GM23248 (cell line): ENCODE measurements at regions not wholly inside any gene's neighbourhood (a gene's known extent, or its start where the extent isn't known, plus 50 kb on each side); places are given as distances from the start of the nearest gene placed in this dataset.

Experiments used
- EZH2 ChIP-seq: fragments of 200-600 bp; sonication (generic); IDR thresholded peaks from 2 replicates; pipeline ENCODE4 v1.6.1; 2018; ENCODE audit warnings: antibody characterized with exemption, mild to moderate bottlenecking; ENCODE audit not compliant: insufficient read depth, poor library complexity, severe bottlenecking
- EZH2phosphoT487 ChIP-seq: fragments of 200-600 bp; sonication (generic); IDR thresholded peaks from 2 replicates; pipeline ENCODE4 v1.6.1; 2018; ENCODE audit warnings: antibody characterized with exemption, moderate library complexity, mild to moderate bottlenecking, low read depth; ENCODE audit not compliant: insufficient read depth

DNA sequence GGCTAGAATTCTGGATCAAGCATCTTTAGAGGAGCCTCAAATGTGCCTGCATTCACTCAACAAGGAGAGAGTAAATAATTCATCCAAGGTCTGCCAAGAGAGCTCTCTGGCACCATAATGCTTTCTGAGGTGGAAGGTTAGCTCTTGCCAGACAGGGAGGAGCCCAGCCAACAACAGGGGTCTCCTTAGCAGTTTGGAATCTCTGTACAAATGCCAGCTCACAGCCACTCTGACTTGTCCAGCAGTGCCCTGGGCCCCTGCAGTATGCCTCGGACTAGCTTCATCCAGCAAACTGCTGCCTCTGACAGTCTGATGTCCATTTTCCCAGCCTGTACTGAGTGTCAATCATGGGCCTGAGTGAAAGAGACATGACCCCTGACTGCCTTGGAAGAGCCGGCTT lies 127.2 kb upstream of the SLC44A1 start:
- TF ChIP-seq EZH2, result no peak
- TF ChIP-seq EZH2phosphoT487, result no peak
